ENCODE measurements at regions not wholly inside any gene's neighbourhood (a gene's known extent, or its start where the extent isn't known, plus 50 kb on each side); places are given as distances from the start of the nearest gene placed in this dataset.

- H3K27ac Mint-ChIP-seq, result no peak overlapping the region
- DNase-seq, result no peak
Observed at GRCh38 chr14:66137081-66137480, 349.1 kb upstream of the CCDC196 start.

GRCh38 chr14:66139432-66139831 is 346.7 kb upstream of the CCDC196 start:
- DNase-seq, result no peak
- H3K9me3 Mint-ChIP-seq, result no peaks in the 10 kb centered on the region
- Histone ChIP-seq H3K27me3 (ENCODE audit: control insufficient read depth, insufficient read depth, low read length) (no peaks in the 10 kb centered on the region), H3K9me3 (ENCODE audit: control insufficient read depth in 2 of 2, low read length in 2 of 2) (no peaks in the 10 kb centered on the region), H3K4me3 (ENCODE audit: low read depth, low read length) (no peak overlapping the region), H3K27ac (ENCODE audit: insufficient read depth, low read length, poor library complexity, severe bottlenecking) (no peak overlapping the region), H3K4me1 (ENCODE audit: control insufficient read depth, insufficient read depth, low read length, poor library complexity, severe bottlenecking) (no peaks in the 10 kb centered on the region), H3K36me3 (ENCODE audit: control insufficient read depth, insufficient read depth, low read length) (no peaks in the 10 kb centered on the region)
- peaks cover 4% of the 10 kb centered on the region for H3K27me3 Mint-ChIP-seq
- no peak overlapping the region for H3K27ac Mint-ChIP-seq
- no peak for ATAC-seq (ENCODE audit: low read depth in 2 of 2)
- H3K36me3 Mint-ChIP-seq, result no peaks in the 10 kb centered on the region
- H3K4me1 Mint-ChIP-seq, result peaks cover 0 to 3% (median 0%) of the 10 kb centered on the region in 4 donors
- H3K4me3 Mint-ChIP-seq, result no peak overlapping the region

More at GRCh38 chr14:66137081-66137480, 349.1 kb upstream of the CCDC196 start:
- Mint-ChIP-seq H3K9me3 (no peaks in the 10 kb centered on the region), H3K4me3 (no peak overlapping the region), H3K36me3 (no peaks in the 10 kb centered on the region), H3K4me1 (peaks cover 0 to 3% (median 0%) of the 10 kb centered on the region in 4 donors), H3K27me3 (peaks cover 4% of the 10 kb centered on the region)
- Histone ChIP-seq H3K9me3 (ENCODE audit: control insufficient read depth in 2 of 2, low read length in 2 of 2) (no peaks in the 10 kb centered on the region), H3K27ac (ENCODE audit: insufficient read depth, low read length, poor library complexity, severe bottlenecking) (no peak overlapping the region), H3K36me3 (ENCODE audit: control insufficient read depth, insufficient read depth, low read length) (no peaks in the 10 kb centered on the region), H3K4me3 (ENCODE audit: low read depth, low read length) (no peak overlapping the region), H3K4me1 (ENCODE audit: control insufficient read depth, insufficient read depth, low read length, poor library complexity, severe bottlenecking) (no peaks in the 10 kb centered on the region), H3K27me3 (ENCODE audit: control insufficient read depth, insufficient read depth, low read length) (no peaks in the 10 kb centered on the region)
- ATAC-seq (ENCODE audit: low read depth in 2 of 2), result no peak

DNA sequence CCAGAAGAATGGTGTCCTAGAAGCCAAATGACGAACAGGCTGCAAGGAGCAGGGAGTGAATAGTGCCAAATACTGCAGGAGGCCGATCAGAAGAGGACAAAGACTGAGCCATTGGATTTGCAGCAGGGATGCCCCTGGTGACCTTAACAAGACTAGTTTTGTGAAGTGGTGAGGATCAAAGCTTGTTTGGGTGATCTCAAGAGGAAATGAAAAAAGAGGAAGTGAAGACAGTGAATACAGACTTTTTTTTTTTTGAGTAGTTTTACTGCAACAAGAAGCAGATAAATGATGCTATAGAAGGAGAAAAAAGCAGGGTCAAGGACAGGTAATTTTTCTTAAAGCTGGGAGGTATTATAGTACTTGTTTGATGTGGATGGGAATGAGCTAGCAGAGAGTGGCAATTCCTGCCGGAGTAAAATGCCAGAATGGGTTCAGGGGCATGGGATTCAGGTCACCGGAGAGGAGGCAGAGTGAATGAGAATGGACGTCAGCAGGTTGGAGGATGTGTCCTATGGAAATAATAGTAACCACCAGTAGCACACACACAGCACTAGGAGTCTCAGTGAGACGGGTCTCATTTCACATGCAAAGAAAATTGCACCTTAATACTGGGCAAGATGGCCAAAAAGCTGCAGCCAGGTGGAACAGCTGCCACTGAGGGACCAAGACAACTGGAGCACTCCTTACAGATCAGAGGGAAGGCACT is 345.8 kb upstream of the CCDC196 start:
- Mint-ChIP-seq H3K9me3 (peaks cover 0 to 2% (median 0%) of the 10 kb centered on the region in 7 donors), H3K4me1 (peaks cover 0 to 3% (median 0%) of the 10 kb centered on the region in 4 donors), H3K4me3 (no peak overlapping the region), H3K27me3 (peaks cover 7% of the 10 kb centered on the region), H3K36me3 (no peaks in the 10 kb centered on the region), H3K27ac (no peak overlapping the region)
- Histone ChIP-seq H3K9me3 (ENCODE audit: control insufficient read depth in 2 of 2, low read length in 2 of 2) (no peaks in the 10 kb centered on the region), H3K4me1 (ENCODE audit: control insufficient read depth, insufficient read depth, low read length, poor library complexity, severe bottlenecking) (no peaks in the 10 kb centered on the region), H3K4me3 (ENCODE audit: low read depth, low read length) (no peak overlapping the region), H3K36me3 (ENCODE audit: control insufficient read depth, insufficient read depth, low read length) (no peaks in the 10 kb centered on the region), H3K27ac (ENCODE audit: insufficient read depth, low read length, poor library complexity, severe bottlenecking) (no peak overlapping the region), H3K27me3 (ENCODE audit: control insufficient read depth, insufficient read depth, low read length) (no peaks in the 10 kb centered on the region)
- DNase-seq (peak in 1 of 3 donors; percentile 35), ATAC-seq (ENCODE audit: low read depth in 2 of 2) (peak in 1 of 2 donors; percentile 44)

- no peak overlapping the region for H3K27ac Mint-ChIP-seq
- Histone ChIP-seq H3K36me3 (ENCODE audit: control insufficient read depth, insufficient read depth, low read length) (no peaks in the 10 kb centered on the region), H3K9me3 (ENCODE audit: control insufficient read depth in 2 of 2, low read length in 2 of 2) (no peaks in the 10 kb centered on the region), H3K4me3 (ENCODE audit: low read depth, low read length) (no peak overlapping the region), H3K27me3 (ENCODE audit: control insufficient read depth, insufficient read depth, low read length) (no peaks in the 10 kb centered on the region), H3K4me1 (ENCODE audit: control insufficient read depth, insufficient read depth, low read length, poor library complexity, severe bottlenecking) (no peaks in the 10 kb centered on the region), H3K27ac (ENCODE audit: insufficient read depth, low read length, poor library complexity, severe bottlenecking) (no peak overlapping the region)
- H3K4me1 Mint-ChIP-seq, result peaks cover 0 to 3% (median 0%) of the 10 kb centered on the region in 4 donors
- peaks cover 8% of the 10 kb centered on the region for H3K27me3 Mint-ChIP-seq
- no peak for ATAC-seq (ENCODE audit: low read depth in 2 of 2)
- peaks cover 0 to 2% (median 0%) of the 10 kb centered on the region in 7 donors for H3K9me3 Mint-ChIP-seq
- H3K4me3 Mint-ChIP-seq, result no peak overlapping the region
- no peak for DNase-seq
- H3K36me3 Mint-ChIP-seq, result no peaks in the 10 kb centered on the region
Observed at GRCh38 chr14:66140963-66141362, 345.2 kb upstream of the CCDC196 start.

DNA sequence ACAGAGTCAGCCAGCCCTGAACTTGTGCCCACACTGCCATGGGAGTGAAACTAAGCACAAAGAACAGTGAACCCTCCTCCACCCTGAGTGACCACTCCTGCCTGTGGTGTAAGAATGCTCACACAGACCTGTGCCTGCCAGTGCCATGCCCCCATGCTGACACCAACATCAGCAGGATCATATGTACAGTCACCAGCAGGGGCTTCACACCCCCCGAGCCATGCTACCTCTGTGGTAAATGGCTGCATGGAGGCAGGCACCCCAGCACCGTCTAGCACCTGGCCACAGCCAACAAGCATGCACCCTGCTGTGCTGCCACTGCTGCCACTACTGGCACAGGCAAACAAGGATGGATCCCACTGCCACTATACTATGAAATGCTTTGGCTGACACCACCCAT is 344.4 kb upstream of the CCDC196 start:
- ATAC-seq (ENCODE audit: low read depth in 2 of 2), result no peak
- H3K27me3 Mint-ChIP-seq, result peaks cover 16% of the 10 kb centered on the region
- Histone ChIP-seq H3K36me3 (ENCODE audit: control insufficient read depth, insufficient read depth, low read length) (no peaks in the 10 kb centered on the region), H3K4me1 (ENCODE audit: control insufficient read depth, insufficient read depth, low read length, poor library complexity, severe bottlenecking) (no peaks in the 10 kb centered on the region), H3K9me3 (ENCODE audit: control insufficient read depth in 2 of 2, low read length in 2 of 2) (no peaks in the 10 kb centered on the region), H3K27ac (ENCODE audit: insufficient read depth, low read length, poor library complexity, severe bottlenecking) (no peak overlapping the region), H3K27me3 (ENCODE audit: control insufficient read depth, insufficient read depth, low read length) (no peaks in the 10 kb centered on the region), H3K4me3 (ENCODE audit: low read depth, low read length) (no peak overlapping the region)
- H3K4me1 Mint-ChIP-seq, result peaks cover 0 to 3% (median 0%) of the 10 kb centered on the region in 4 donors
- peaks cover 0 to 3% (median 0%) of the 10 kb centered on the region in 7 donors for H3K9me3 Mint-ChIP-seq
- no peak overlapping the region for H3K4me3 Mint-ChIP-seq
- no peaks in the 10 kb centered on the region for H3K36me3 Mint-ChIP-seq
- no peak overlapping the region for H3K27ac Mint-ChIP-seq
- no peak for DNase-seq

GRCh38 chr14:66143387-66144112 is 342.6 kb upstream of the CCDC196 start:
- Histone ChIP-seq H3K27me3 (ENCODE audit: control insufficient read depth, insufficient read depth, low read length) (no peaks in the 10 kb centered on the region), H3K36me3 (ENCODE audit: control insufficient read depth, insufficient read depth, low read length) (no peaks in the 10 kb centered on the region), H3K4me3 (ENCODE audit: low read depth, low read length) (no peak overlapping the region), H3K4me1 (ENCODE audit: control insufficient read depth, insufficient read depth, low read length, poor library complexity, severe bottlenecking) (no peaks in the 10 kb centered on the region), H3K27ac (ENCODE audit: insufficient read depth, low read length, poor library complexity, severe bottlenecking) (no peak overlapping the region), H3K9me3 (ENCODE audit: control insufficient read depth in 2 of 2, low read length in 2 of 2) (no peaks in the 10 kb centered on the region)
- ATAC-seq (ENCODE audit: low read depth in 2 of 2), result no peak
- H3K9me3 Mint-ChIP-seq, result peaks cover 0 to 7% (median 0%) of the 10 kb centered on the region in 7 donors
- H3K4me1 Mint-ChIP-seq, result no peaks in the 10 kb centered on the region
- no peak overlapping the region for H3K4me3 Mint-ChIP-seq
- H3K27me3 Mint-ChIP-seq, result peaks cover 34% of the 10 kb centered on the region
- no peak for DNase-seq
- H3K36me3 Mint-ChIP-seq, result no peaks in the 10 kb centered on the region
- H3K27ac Mint-ChIP-seq, result no peak overlapping the region

DNA sequence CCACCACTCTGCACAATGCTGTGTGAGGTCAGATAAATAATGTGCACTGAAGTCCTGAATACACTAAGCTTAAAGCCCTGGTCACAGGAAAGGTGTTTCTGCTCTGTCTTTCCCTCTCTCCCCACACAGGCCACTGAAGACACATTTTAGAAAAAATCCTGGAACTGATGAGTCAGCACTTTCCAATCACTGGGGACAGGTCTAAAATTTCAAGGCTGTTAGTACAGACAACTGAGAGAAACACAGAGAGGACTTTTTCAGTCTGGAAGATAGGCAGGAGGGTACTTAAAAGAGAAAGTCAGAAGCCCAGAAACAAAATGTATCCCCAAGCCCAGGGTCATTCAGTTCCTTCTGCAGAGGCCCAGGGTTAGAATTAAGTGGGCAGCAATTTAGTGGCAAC is 333.9 kb upstream of the CCDC196 start:
- H3K4me1 ChIP-seq (ENCODE audit: control insufficient read depth, insufficient read depth, low read length, poor library complexity, severe bottlenecking), result no peaks in the 10 kb centered on the region
- Mint-ChIP-seq H3K4me1 (no peaks in the 10 kb centered on the region), H3K27me3 (peaks cover 20% of the 10 kb centered on the region), H3K27ac (no peak overlapping the region), H3K4me3 (no peak overlapping the region), H3K9me3 (peaks cover 0 to 5% (median 1%) of the 10 kb centered on the region in 7 donors), H3K36me3 (no peaks in the 10 kb centered on the region)
- no peak for DNase-seq
- no peak overlapping the region for H3K4me3 ChIP-seq (ENCODE audit: low read depth, low read length)
- H3K9me3 ChIP-seq (ENCODE audit: control insufficient read depth in 2 of 2, low read length in 2 of 2), result no peaks in the 10 kb centered on the region
- H3K27ac ChIP-seq (ENCODE audit: insufficient read depth, low read length, poor library complexity, severe bottlenecking), result no peak overlapping the region
- H3K27me3 ChIP-seq (ENCODE audit: control insufficient read depth, insufficient read depth, low read length), result no peaks in the 10 kb centered on the region
- no peaks in the 10 kb centered on the region for H3K36me3 ChIP-seq (ENCODE audit: control insufficient read depth, insufficient read depth, low read length)
- ATAC-seq (ENCODE audit: low read depth in 2 of 2), result no peak

Measured in CD4-positive, CD25-positive, alpha-beta regulatory T cell (primary cell).